ENCODE measurements at regions not wholly inside any gene's neighbourhood (a gene's known extent, or its start where the extent isn't known, plus 50 kb on each side); places are given as distances from the start of the nearest gene placed in this dataset.
"Not testable (repeated sequence)": the region's sequence is repeated elsewhere in the genome, so short reads cannot be mapped to it uniquely, and the experiment has no call there.

DNA sequence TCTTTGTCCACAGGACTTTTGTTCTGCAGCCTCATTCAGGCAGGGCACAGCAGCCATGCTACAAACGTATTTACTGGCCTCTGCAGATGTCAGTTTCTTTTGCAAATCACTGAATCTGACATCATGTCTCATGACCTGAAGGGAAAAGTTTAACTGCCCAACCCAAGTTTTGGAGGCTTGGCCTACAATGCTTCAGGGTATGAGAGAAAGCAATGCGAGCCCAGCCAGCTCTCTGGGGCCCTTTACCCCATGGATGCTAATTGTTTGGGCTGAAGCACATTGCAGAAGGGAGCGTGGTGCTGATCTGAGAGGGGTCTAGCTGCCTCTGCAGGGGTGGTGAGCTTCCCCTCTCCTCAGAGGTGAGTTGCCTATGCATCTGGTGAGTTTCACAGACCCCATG, 179.9 kb upstream of the CXCL12 start:
- DNase-seq (ENCODE audit: low read depth in 2 of 2), result no peak

- DNase-seq (ENCODE audit: low read depth in 2 of 2), result no peak
These were observed 181.9 kb upstream of the CXCL12 start for GRCh38 chr10:44566786-44567185.

DNA sequence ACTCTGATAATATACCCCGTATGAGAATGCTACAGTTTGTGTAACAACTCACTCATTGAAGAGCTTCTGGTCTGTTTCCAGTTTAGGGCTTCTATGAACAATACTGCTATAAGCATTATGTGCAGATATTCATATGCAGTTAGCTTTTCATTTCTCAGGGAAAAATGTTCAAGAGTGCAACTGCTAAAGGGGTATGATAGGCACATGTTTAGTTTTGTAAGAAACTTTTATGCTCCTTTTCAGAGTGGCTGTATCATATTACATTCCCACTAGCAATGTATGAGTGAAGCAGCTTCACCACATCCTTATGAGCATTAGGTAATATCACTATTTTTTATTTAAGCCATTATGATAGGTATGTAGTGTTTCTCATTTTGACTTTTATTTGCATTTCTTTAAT, 182.6 kb upstream of the CXCL12 start:
- DNase-seq (ENCODE audit: low read depth in 2 of 2), result no peak

GRCh38 chr10:44569193-44570091, 184.5 kb upstream of the CXCL12 start:
- no peak for DNase-seq (ENCODE audit: low read depth in 2 of 2)

DNA sequence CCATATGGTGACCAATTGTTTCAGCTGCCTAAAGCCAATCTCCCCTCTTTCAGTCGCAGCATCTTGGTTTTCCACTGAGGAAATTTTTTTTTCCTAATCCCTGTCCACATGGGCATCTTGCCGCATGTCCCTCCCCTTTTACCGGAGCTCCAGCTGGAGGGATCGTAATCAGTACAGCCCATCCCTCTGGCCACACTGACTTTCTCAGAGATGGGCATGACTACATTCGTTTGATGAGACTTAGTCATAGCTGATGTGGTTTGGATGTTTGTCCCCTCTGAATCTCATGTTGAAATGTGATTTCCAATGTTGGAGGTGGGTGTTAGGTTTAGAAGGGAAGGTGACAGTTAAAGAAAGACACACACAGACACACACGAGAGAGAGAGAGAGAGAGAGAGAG, 186.8 kb upstream of the CXCL12 start:
- no peak for DNase-seq (ENCODE audit: low read depth in 2 of 2)

DNA sequence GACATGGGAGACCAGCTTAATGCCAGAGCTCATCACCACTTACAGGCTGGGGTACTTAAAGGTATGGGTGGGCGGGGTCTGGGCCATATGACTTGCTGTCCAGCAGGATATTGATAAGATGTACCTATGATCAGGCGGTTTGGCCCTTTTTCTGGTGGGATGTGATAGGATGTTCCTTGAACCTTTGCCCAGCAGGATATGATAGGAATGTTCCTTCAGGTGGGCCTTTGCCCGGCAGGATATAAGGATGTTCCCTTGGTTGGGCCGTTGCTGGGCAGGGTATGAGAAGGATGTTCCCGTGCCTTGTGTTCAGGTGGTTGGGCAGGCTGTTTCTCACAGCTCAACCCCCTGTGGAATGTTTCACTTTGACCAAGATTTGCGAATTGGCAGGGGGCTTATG, 187.2 kb upstream of the CXCL12 start:
- no peak for DNase-seq (ENCODE audit: low read depth in 2 of 2)

GRCh38 chr10:44573821-44574220, 188.9 kb upstream of the CXCL12 start:
- no peak for DNase-seq (ENCODE audit: low read depth in 2 of 2)

DNA sequence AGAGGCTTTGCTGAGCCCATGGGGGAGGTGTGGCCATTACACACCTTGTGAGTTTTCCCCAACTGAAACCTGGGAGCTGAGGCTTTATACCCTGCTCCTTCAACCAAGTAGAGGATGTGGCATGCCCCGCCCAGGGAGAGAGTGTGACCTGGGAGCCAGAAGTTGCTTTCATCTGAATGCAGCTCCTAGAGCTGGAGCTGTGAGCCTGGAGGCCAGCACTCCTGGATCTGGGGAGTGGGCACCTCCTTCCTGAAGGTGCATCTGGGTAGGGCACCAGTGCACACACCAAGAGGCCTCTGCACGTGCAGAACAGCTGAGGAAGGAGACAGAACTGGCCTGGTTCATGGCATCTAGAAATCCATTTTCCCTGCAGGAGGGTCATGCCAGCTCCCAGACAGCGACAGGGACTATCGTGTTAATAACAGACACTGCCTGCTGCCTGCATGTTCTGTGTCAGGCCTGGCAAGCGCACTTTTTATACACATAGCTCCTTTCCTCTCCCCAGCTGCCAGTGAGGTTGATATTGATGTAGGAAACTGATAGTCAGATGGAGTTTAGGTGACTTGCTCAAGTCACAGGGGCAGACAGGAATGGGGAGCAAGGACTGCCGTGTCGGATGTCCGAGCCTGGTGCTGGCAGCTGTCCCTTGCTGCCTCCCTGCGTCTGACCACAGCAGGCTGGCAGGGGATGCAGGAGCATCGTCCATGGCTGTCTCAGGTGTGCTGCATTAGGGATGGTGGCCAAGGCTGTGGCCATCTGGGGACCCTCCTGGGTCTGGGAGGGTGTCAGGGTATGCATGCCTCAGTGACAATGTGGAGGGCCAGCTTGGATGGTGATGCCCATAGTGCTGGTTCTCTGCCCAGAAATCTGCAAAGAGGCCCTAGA, 189.9 kb upstream of the CXCL12 start:
- DNase-seq (ENCODE audit: low read depth in 2 of 2), result no peak

- no peak for DNase-seq (ENCODE audit: low read depth in 2 of 2)
These were observed 190.9 kb upstream of the CXCL12 start for GRCh38 chr10:44575601-44576380.

GRCh38 chr10:44576702-44577191, 191.8 kb upstream of the CXCL12 start:
- no peak for DNase-seq (ENCODE audit: low read depth in 2 of 2)

GRCh38 chr10:44577533-44577932, 192.6 kb upstream of the CXCL12 start:
- DNase-seq (ENCODE audit: low read depth in 2 of 2), result no peak

DNA sequence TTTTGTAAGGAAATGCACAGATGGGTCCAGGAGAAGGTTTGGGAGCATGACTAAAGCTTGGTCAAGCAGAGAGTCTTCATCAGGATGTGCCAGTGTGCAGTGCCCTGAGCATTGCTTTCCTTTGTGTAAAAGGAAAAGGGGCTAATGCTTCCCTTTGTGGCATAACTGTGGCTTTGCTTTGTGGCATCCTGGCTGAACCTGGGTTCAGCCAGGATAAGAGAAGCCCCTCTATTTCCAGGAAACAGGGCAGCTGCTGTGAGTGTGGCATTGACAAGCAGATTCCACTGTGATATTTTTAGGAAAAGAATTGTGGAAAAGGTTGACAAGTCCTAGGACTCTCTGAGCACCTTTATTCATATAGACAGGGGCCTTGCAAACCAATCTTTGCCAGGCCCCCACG, 193.4 kb upstream of the CXCL12 start:
- DNase-seq (ENCODE audit: low read depth in 2 of 2), result no peak

- DNase-seq (ENCODE audit: low read depth in 2 of 2), result not testable (repeated sequence)
These were observed 194.1 kb upstream of the CXCL12 start for GRCh38 chr10:44578963-44579362.

DNA sequence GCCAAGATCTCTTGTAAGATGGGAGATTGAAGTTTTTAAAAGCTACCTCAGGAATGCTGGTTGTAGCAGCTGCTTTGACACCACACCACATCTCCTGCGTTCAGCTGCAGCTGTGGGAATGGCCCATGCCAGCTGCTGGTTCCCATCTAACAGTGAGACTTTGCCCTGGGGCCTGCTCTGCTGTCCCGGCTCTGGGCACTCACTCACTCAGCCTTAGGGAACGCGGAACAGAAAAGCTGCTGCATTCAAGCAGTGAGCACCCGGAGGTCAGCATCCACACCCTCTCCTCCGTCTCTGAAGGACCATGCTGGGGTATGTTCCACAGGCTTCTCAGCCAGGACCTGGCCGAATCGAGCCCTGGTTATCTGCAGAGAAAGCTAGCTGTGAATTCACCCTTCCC, 197.1 kb upstream of the CXCL12 start:
- no peak for DNase-seq (ENCODE audit: low read depth in 2 of 2)

GRCh38 chr10:44587488-44588318, 202.8 kb upstream of the CXCL12 start:
- no peak for DNase-seq (ENCODE audit: low read depth in 2 of 2)

GRCh38 chr10:44589181-44589943, 204.5 kb upstream of the CXCL12 start:
- no peak for DNase-seq (ENCODE audit: low read depth in 2 of 2)

DNA sequence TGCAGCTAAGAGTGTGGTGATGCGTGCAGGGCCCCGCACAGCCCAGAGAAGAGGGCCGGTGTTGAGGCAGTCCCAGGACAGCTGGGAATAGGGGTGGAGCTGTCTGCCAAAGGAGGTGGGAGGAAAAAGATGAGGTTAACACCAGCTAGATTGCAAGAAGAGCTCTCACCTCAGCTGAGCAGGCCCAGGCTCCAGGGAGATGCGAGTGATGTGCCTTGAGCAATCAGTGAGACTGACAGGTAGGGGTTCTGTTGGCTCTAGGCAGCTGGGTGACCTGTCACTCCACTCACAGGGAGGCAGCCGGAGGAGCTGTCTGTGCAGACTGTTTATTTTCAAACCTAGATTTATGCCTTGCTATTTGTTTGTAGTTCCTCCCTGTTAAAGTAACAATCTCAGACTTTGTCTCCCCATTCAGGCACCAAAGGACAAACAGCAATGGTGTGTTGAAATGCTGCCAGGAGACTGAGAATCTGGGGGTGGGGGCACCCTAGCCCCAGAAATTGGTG, 205.1 kb upstream of the CXCL12 start:
- DNase-seq (ENCODE audit: low read depth in 2 of 2), result no peak

- no peak for DNase-seq (ENCODE audit: low read depth in 2 of 2)
These were observed 207.0 kb upstream of the CXCL12 start for GRCh38 chr10:44591911-44592310.

- no peak for DNase-seq (ENCODE audit: low read depth in 2 of 2)
These were observed 209.1 kb upstream of the CXCL12 start for GRCh38 chr10:44593952-44594351.

DNA sequence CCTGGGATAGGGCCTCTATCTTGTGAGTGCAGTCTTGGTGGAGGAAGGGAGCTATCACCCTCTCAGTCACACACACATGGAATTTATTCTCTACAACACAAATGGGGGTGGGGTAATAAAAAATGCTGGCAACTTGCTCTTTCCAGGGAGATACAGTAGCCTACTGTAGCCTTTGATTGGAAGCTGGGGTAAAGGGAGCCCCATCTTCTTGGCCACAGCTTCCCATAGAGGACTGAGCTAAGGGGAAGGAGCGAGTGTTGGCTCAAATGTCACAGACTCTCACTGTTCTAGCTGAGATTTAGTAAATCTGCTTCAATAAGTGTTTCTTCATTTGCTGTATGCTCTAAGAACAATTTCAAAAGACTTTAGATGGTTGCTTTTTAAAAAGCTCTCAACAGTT, 222.2 kb upstream of the CXCL12 start:
- DNase-seq (ENCODE audit: low read depth in 2 of 2), result no peak
